AG04450 (cell line): ENCODE measurements at regions not wholly inside any gene's neighbourhood (a gene's known extent, or its start where the extent isn't known, plus 50 kb on each side); places are given as distances from the start of the nearest gene placed in this dataset.

ENCODE experiments used
- CTCF ChIA-PET: fragments of 300-600, 350-600 bp; formaldehyde crosslinking; extraction: SDS; loops from one replicate; lab custom pipeline; 2022; ENCODE audit warnings: antibody characterized with exemption, inconsistent platforms; lab: Charles Lee
- POLR2A ChIA-PET: fragments of 350-600 bp; formaldehyde crosslinking; extraction: SDS; loops from one replicate; lab custom pipeline; 2021; ENCODE audit warnings: antibody characterized with exemption, inconsistent platforms; lab: Yijun Ruan, JAX
- DNase-seq: peaks from one replicate; pipeline ENCODE4 v3.0.0-alpha.2; 2011; ENCODE audit warnings: low read depth, low spot score
- H3K27ac ChIP-seq: one replicate; pipeline ENCODE4 v1.5.1; 2012; ENCODE audit warnings: low read depth, low read length, control low read depth
- H3K27me3 ChIP-seq: one replicate; pipeline ENCODE4 v1.6.0; 2012; ENCODE audit warnings: low read length; ENCODE audit not compliant: control insufficient read depth, insufficient read depth
- H3K4me3 ChIP-seq: 2 replicates; pipeline ENCODE4 v1.5.1; 2011; ENCODE audit warnings: mild to moderate bottlenecking, low read depth, low read length, control low read depth
- H3K9me3 ChIP-seq: 2 replicates; pipeline ENCODE4 v1.5.1; 2012; ENCODE audit warnings: low read length; ENCODE audit not compliant: control insufficient read depth, insufficient read depth
- CTCF ChIP-seq: IDR thresholded peaks from 2 replicates; pipeline ENCODE4 v1.5.1; 2011; ENCODE audit warnings: low read depth, low read length, control low read depth, inconsistent platforms

GRCh38 chr6:15166121-15166520 lies 79.7 kb upstream of the JARID2 start:
- TF ChIP-seq CTCF, result no peak
- no peak overlapping the region for H3K27ac ChIP-seq
- H3K27me3 ChIP-seq, result no peaks in the 10 kb centered on the region
- CTCF ChIA-PET, result no interaction called here
- no peak for DNase-seq
- H3K4me3 ChIP-seq, result no peak overlapping the region
- no peaks in the 10 kb centered on the region for H3K9me3 ChIP-seq
- POLR2A ChIA-PET, result no interaction called here

- CTCF ChIA-PET, result no interaction called here
Measured at GRCh38 chr6:15170126-15170525, 75.7 kb upstream of the JARID2 start.

GRCh38 chr6:15171026-15171425 lies 74.8 kb upstream of the JARID2 start:
- Histone ChIP-seq H3K27ac (no peak overlapping the region), H3K4me3 (no peak overlapping the region), H3K9me3 (no peaks in the 10 kb centered on the region), H3K27me3 (no peaks in the 10 kb centered on the region)
- no peak for DNase-seq
- ChIA-PET POLR2A (no interaction called here), CTCF (no interaction called here)
- no peak for TF ChIP-seq CTCF

More at GRCh38 chr6:15170126-15170525, 75.7 kb upstream of the JARID2 start:
- no peaks in the 10 kb centered on the region for H3K9me3 ChIP-seq
- no peak for TF ChIP-seq CTCF
- DNase-seq, result no peak
- H3K4me3 ChIP-seq, result no peak overlapping the region
- H3K27ac ChIP-seq, result no peak overlapping the region
- POLR2A ChIA-PET, result no interaction called here
- H3K27me3 ChIP-seq, result no peaks in the 10 kb centered on the region

- CTCF ChIA-PET, result no interaction called here
- POLR2A ChIA-PET, result no interaction called here
- Histone ChIP-seq H3K4me3 (no peak overlapping the region), H3K27ac (no peak overlapping the region), H3K27me3 (no peaks in the 10 kb centered on the region), H3K9me3 (no peaks in the 10 kb centered on the region)
- TF ChIP-seq CTCF, result no peak
- no peak for DNase-seq
Measured at GRCh38 chr6:15176816-15177370, 69.0 kb upstream of the JARID2 start.

- no peak for DNase-seq
- H3K27ac ChIP-seq, result no peak overlapping the region
- TF ChIP-seq CTCF, result no peak
- no peaks in the 10 kb centered on the region for H3K9me3 ChIP-seq
- no peaks in the 10 kb centered on the region for H3K27me3 ChIP-seq
- ChIA-PET CTCF (interaction anchor here (0.6 kb wide), 1 partner anchor 1020 kb away, joined by 5 read pairs; no protein-coding TSS in a partner anchor), POLR2A (interaction anchor here (0.5 kb wide), 1 partner anchor 38 kb away, joined by 7 read pairs; no protein-coding TSS in a partner anchor)
- H3K4me3 ChIP-seq, result no peak overlapping the region
Measured at GRCh38 chr6:15183979-15184378, 61.9 kb upstream of the JARID2 start.
